ENCODE measurements at regions not wholly inside any gene's neighbourhood (a gene's known extent, or its start where the extent isn't known, plus 50 kb on each side); places are given as distances from the start of the nearest gene placed in this dataset.

DNA sequence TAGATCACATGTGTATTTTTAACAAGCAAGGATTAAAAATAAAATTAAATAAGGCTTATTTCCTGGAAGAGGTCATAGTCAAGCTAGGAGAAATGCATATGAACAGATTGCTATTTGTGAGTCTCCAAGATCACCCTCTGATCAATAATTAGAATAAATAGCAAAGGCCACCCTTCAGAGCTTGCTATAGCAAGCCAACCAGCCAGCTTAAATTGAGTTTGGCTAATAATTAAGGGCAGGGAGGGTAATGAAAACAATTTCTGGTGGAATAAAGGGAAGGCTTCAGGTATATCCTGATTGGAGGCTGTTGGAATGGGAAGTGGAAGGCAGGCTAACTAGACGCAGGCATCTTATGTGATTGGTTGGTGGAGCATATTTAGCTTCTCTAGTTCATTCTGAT is 403.5 kb downstream of the ARL4A start:
- Histone ChIP-seq H3K4me1 (ENCODE audit: control insufficient read depth in 2 of 3, insufficient read depth in 2 of 3, low read depth in 1 of 3, low read length in 3 of 3) (no peaks in the 10 kb centered on the region), H3K27me3 (ENCODE audit: control insufficient read depth, insufficient read depth, low read length) (no peaks in the 10 kb centered on the region), H3K27ac (ENCODE audit: low read depth in 2 of 2, low read length in 2 of 2) (no peak overlapping the region), H3K9ac (ENCODE audit: low read length in 3 of 3) (no peak overlapping the region), H3K4me3 (ENCODE audit: low read length in 3 of 3) (no peak overlapping the region), H3K36me3 (ENCODE audit: control insufficient read depth in 2 of 3, insufficient read depth in 3 of 3, low read length in 3 of 3) (no peaks in the 10 kb centered on the region), H3K9me3 (ENCODE audit: control insufficient read depth in 2 of 3, insufficient read depth in 1 of 3, low read length in 3 of 3) (no peaks in the 10 kb centered on the region)
- no peak for FAIRE-seq
- TF ChIP-seq, protein P1, sequence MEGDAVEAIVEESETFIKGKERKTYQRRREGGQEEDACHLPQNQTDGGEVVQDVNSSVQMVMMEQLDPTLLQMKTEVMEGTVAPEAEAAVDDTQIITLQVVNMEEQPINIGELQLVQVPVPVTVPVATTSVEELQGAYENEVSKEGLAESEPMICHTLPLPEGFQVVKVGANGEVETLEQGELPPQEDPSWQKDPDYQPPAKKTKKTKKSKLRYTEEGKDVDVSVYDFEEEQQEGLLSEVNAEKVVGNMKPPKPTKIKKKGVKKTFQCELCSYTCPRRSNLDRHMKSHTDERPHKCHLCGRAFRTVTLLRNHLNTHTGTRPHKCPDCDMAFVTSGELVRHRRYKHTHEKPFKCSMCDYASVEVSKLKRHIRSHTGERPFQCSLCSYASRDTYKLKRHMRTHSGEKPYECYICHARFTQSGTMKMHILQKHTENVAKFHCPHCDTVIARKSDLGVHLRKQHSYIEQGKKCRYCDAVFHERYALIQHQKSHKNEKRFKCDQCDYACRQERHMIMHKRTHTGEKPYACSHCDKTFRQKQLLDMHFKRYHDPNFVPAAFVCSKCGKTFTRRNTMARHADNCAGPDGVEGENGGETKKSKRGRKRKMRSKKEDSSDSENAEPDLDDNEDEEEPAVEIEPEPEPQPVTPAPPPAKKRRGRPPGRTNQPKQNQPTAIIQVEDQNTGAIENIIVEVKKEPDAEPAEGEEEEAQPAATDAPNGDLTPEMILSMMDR (IDR thresholded peaks at IDR 0.05; ENCODE audit: borderline replicate concordance, extremely low read depth, insufficient read depth) = no peak
- intact Hi-C loops (cut with DNase I) = no loop called here
- DNase-seq = no peak

DNA sequence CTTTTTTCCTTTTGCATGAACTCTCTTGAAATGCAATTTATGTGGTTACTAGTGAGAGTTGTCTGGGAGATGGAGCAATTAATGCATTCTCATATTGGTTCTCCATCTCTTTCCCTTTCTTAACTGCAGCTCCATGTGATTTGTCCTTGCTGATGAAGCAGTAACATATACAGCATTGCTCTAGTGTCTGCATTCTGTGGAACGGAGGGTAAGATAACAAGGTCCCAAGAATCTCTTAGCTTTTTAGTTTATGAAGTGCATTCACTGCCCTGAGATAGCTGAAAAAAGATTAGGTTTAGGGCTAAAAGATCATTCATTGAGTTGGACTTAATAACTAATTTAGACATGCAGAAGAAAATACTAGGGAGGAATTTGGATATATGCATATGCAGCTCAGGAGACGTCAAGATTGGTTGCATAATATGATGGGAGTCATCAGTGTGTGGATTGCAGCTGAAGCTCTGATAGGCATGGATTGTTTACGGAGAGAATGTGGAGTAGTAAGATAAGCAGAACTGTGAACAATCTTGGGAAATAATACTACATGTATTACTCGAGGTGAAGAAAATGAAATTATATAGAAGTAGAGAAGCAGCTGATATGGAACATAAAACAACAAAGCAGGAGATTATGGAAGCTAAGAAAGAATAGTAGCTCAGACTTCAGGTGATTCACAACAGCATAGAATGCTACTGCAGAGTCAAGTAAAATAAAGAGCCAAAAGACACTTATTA is 404.7 kb downstream of the ARL4A start:
- FAIRE-seq (no peak), DNase-seq (no peak)
- TF ChIP-seq, protein P1 (IDR thresholded peaks at IDR 0.05; ENCODE audit: borderline replicate concordance, extremely low read depth, insufficient read depth) = no peak
- no peaks in the 10 kb centered on the region for H3K9me3 ChIP-seq (ENCODE audit: control insufficient read depth in 2 of 3, insufficient read depth in 1 of 3, low read length in 3 of 3)
- no peak overlapping the region for H3K4me3 ChIP-seq (ENCODE audit: low read length in 3 of 3)
- no peaks in the 10 kb centered on the region for H3K36me3 ChIP-seq (ENCODE audit: control insufficient read depth in 2 of 3, insufficient read depth in 3 of 3, low read length in 3 of 3)
- H3K4me1 ChIP-seq (ENCODE audit: control insufficient read depth in 2 of 3, insufficient read depth in 2 of 3, low read depth in 1 of 3, low read length in 3 of 3) = no peaks in the 10 kb centered on the region
- no peak overlapping the region for H3K27ac ChIP-seq (ENCODE audit: low read depth in 2 of 2, low read length in 2 of 2)
- intact Hi-C loops (cut with DNase I) = no loop called here
- no peak overlapping the region for H3K9ac ChIP-seq (ENCODE audit: low read length in 3 of 3)
- H3K27me3 ChIP-seq (ENCODE audit: control insufficient read depth, insufficient read depth, low read length) = no peaks in the 10 kb centered on the region

DNA sequence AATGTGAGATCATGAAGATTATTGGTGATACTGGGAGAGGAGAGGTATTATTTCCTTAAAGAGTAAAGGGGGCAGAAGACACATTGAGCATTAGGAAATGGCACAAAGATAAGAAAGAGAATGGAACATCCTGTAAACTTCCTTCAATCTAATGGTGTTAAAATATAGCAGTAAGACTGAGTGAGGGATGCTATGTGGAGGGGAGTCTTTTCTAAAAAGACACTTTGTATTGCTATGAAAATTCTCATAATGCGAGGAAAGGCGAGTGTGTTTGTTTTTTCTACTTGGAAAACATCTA is 405.2 kb downstream of the ARL4A start:
- Histone ChIP-seq H3K27me3 (ENCODE audit: control insufficient read depth, insufficient read depth, low read length) (no peaks in the 10 kb centered on the region), H3K4me3 (ENCODE audit: low read length in 3 of 3) (no peak overlapping the region), H3K36me3 (ENCODE audit: control insufficient read depth in 2 of 3, insufficient read depth in 3 of 3, low read length in 3 of 3) (no peaks in the 10 kb centered on the region), H3K4me1 (ENCODE audit: control insufficient read depth in 2 of 3, insufficient read depth in 2 of 3, low read depth in 1 of 3, low read length in 3 of 3) (no peaks in the 10 kb centered on the region), H3K27ac (ENCODE audit: low read depth in 2 of 2, low read length in 2 of 2) (no peak overlapping the region), H3K9ac (ENCODE audit: low read length in 3 of 3) (no peak overlapping the region), H3K9me3 (ENCODE audit: control insufficient read depth in 2 of 3, insufficient read depth in 1 of 3, low read length in 3 of 3) (no peaks in the 10 kb centered on the region)
- no peak for DNase-seq
- intact Hi-C loops (cut with DNase I) = no loop called here
- TF ChIP-seq, protein P1 (IDR thresholded peaks at IDR 0.05; ENCODE audit: borderline replicate concordance, extremely low read depth, insufficient read depth) = no peak
- no peak for FAIRE-seq

DNA sequence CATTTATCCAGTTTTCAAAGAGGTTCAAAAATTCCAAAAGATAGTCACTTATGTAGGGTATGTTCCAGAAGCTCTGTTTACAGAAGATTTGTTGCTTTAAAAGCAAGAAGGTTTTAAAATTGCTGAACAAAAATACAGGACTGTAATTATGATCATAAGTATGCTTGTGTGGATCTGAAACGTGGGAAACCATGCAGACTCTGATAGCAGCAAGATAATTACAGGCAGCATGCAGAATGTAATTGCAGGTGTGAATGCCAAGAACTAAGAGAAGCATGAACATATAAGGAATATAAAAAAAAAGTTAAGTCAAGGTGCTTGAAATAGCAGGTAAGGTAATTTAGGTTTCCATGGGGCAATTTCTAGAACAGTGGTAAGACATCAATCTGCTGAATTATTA is 405.7 kb downstream of the ARL4A start:
- intact Hi-C loops (cut with DNase I) = no loop called here
- no peaks in the 10 kb centered on the region for H3K4me1 ChIP-seq (ENCODE audit: control insufficient read depth in 2 of 3, insufficient read depth in 2 of 3, low read depth in 1 of 3, low read length in 3 of 3)
- FAIRE-seq = no peak

More for the DNA sequence above, 405.7 kb downstream of the ARL4A start:
- Histone ChIP-seq H3K27me3 (ENCODE audit: control insufficient read depth, insufficient read depth, low read length) (no peaks in the 10 kb centered on the region), H3K9ac (ENCODE audit: low read length in 3 of 3) (no peak overlapping the region), H3K27ac (ENCODE audit: low read depth in 2 of 2, low read length in 2 of 2) (no peak overlapping the region), H3K9me3 (ENCODE audit: control insufficient read depth in 2 of 3, insufficient read depth in 1 of 3, low read length in 3 of 3) (no peaks in the 10 kb centered on the region), H3K4me3 (ENCODE audit: low read length in 3 of 3) (no peak overlapping the region), H3K36me3 (ENCODE audit: control insufficient read depth in 2 of 3, insufficient read depth in 3 of 3, low read length in 3 of 3) (no peaks in the 10 kb centered on the region)
- TF ChIP-seq, protein P1 (IDR thresholded peaks at IDR 0.05; ENCODE audit: borderline replicate concordance, extremely low read depth, insufficient read depth) = no peak
- DNase-seq = no peak
